GM18519 (cell line): ENCODE measurements at regions not wholly inside any gene's neighbourhood (a gene's known extent, or its start where the extent isn't known, plus 50 kb on each side); places are given as distances from the start of the nearest gene placed in this dataset.
"Not testable (repeated sequence)": the region's sequence is repeated elsewhere in the genome, so short reads cannot be mapped to it uniquely, and the experiment has no call there.

Experiments used
- ATAC-seq: cut with Tn5 transposase; IDR thresholded peaks from one replicate; pipeline ENCODE4 v1.9.1; 2021; ENCODE audit warnings: mild to moderate bottlenecking, moderate library complexity; ENCODE audit not compliant: unreplicated experiment, low FRiP score

GRCh38 chr4:187505798-187506141 is 489.8 kb upstream of the ZFP42 start:
- ATAC-seq, result not testable (repeated sequence)

- ATAC-seq, result no peak
Observed at GRCh38 chr4:187516224-187516623, 479.3 kb upstream of the ZFP42 start.

GRCh38 chr4:187541666-187542065 is 453.9 kb upstream of the ZFP42 start:
- ATAC-seq, result no peak

- no peak for ATAC-seq
Observed at GRCh38 chr4:187544461-187545053, 451.0 kb upstream of the ZFP42 start.

- ATAC-seq, result no peak
Observed at GRCh38 chr4:187547316-187547715, 448.3 kb upstream of the ZFP42 start.

- ATAC-seq, result no peak
Observed at GRCh38 chr4:187550256-187550950, 445.2 kb upstream of the ZFP42 start.

- no peak for ATAC-seq
Observed at GRCh38 chr4:187552781-187553180, 442.8 kb upstream of the ZFP42 start.

GRCh38 chr4:187555174-187555573 is 440.4 kb upstream of the ZFP42 start:
- ATAC-seq, result no peak

GRCh38 chr4:187558391-187558790 is 437.2 kb upstream of the ZFP42 start:
- no peak for ATAC-seq

GRCh38 chr4:187562345-187562744 is 433.2 kb upstream of the ZFP42 start:
- ATAC-seq, result no peak

- no peak for ATAC-seq
Observed at GRCh38 chr4:187565416-187565815, 430.2 kb upstream of the ZFP42 start.

- ATAC-seq, result no peak
Observed at GRCh38 chr4:187569871-187570270, 425.7 kb upstream of the ZFP42 start.

- ATAC-seq, result no peak
Observed at GRCh38 chr4:187575706-187576105, 419.9 kb upstream of the ZFP42 start.

- ATAC-seq, result no peak
Observed at GRCh38 chr4:187576751-187577150, 418.8 kb upstream of the ZFP42 start.

GRCh38 chr4:187577941-187578480 is 417.6 kb upstream of the ZFP42 start:
- ATAC-seq, result no peak

GRCh38 chr4:187586892-187587291 is 408.7 kb upstream of the ZFP42 start:
- ATAC-seq, result no peak

GRCh38 chr4:187598196-187598595 is 397.4 kb upstream of the ZFP42 start:
- ATAC-seq, result no peak

GRCh38 chr4:187602339-187603092 is 393.1 kb upstream of the ZFP42 start:
- no peak for ATAC-seq

- ATAC-seq, result no peak
Observed at GRCh38 chr4:187603093-187604025, 392.2 kb upstream of the ZFP42 start.

- no peak for ATAC-seq
Observed at GRCh38 chr4:187604984-187605383, 390.6 kb upstream of the ZFP42 start.
